Dedifferentiated amniotic fluid mesenchymal stem cell (primary cell): ENCODE measurements at regions not wholly inside any gene's neighbourhood (a gene's known extent, or its start where the extent isn't known, plus 50 kb on each side); places are given as distances from the start of the nearest gene placed in this dataset.
"Not testable (repeated sequence)": the region's sequence is repeated elsewhere in the genome, so short reads cannot be mapped to it uniquely, and the experiment has no call there.

Source experiments
- DNase-seq: peaks from one replicate; pipeline ENCODE4 v3.0.0-alpha.2; 2016; ENCODE audit errors: extremely low spot score

DNA sequence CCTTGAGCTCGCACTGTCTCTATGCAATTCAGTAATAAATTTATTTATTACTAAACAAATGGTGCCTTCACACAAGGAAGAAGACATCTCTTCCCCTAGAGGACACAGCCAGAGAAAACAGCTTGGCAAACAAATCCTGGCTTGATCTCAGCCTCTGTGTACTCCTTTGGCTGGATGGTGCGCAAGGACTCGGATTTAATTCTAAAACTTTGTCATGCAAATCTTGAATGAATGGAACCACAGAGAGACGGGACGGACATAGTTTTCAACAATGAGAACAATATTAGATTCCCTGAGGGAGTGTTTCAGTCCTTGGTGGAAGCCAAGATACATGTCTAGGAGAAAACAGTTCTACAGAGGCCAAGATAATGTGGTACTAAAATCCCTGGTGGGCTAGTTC, 349.5 kb downstream of the NPIPA8 start:
- no peak for DNase-seq

DNA sequence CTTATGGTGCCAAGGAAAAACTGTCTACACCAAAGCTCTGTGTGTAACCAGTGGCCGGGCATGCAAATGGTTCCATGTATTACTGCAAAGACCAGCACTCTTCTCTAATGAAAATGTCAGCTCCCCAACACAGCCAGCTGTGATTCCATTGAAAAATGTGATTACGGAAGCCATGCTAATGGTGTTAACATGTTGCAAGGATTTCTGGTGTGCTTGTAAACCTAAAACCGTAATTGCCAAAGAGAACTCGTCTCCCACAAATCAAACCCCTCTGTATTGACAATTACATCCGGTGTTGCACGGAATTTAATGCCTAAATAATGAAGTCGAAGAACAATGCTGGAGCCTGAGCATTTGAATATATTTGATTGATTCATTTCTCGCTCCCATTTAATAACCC, 351.7 kb downstream of the NPIPA8 start:
- no peak for DNase-seq

DNA sequence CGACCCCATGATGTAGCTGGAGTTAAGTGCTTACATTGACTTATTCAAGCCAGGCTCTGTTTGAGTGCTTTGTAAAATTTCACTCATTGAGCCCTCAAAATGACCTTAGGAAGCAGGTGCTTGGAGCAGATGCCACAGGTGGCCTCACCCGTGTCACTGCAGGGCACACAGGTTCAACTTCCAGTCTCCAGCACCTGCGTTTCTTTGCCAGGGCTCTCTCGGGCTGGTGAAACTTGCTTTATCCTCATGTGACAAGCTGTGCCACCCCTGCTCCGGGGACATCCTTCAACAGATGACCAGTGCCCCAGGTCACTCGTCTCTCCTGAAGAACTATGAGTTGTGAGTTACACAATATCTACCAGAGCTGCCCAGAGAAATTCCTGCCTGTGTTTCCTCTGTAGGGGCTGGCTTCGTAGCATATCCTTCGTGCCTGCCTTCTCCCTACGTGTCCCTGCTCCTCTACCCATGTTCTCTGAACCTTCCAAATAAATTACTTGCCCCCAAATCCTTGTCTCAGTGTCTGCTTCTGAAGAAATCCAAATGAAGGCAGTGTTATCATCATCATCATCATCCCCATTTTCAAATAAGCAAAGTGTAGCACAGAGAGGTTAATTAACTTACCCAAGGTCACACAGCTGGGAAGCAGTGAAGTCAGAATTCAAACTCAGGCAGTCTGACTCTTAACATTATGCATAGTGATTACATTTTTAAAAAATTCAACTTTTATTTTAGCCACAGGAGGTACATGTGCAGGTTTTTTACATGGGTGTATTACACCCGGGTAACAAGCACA, 352.5 kb downstream of the NPIPA8 start:
- no peak for DNase-seq

DNA sequence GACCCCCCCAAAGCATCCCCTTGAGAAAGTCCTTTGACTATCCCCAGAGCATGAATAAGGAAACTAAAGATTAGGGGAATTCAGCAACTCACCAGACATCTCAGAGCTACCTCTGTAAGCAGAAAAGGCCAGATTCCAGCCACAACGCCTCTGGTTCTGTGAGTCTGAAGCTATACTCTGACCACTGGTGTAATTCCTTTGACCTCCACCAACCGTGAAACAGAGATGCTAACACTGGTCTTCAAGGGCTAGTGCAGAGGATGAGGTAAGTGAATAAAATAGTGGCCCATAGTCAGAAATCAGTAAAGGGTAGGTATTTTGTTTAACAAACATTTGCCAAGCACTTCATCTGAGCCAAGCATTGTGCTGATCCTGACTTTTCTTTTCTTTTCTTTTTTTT, 353.4 kb downstream of the NPIPA8 start:
- DNase-seq, result no peak

DNA sequence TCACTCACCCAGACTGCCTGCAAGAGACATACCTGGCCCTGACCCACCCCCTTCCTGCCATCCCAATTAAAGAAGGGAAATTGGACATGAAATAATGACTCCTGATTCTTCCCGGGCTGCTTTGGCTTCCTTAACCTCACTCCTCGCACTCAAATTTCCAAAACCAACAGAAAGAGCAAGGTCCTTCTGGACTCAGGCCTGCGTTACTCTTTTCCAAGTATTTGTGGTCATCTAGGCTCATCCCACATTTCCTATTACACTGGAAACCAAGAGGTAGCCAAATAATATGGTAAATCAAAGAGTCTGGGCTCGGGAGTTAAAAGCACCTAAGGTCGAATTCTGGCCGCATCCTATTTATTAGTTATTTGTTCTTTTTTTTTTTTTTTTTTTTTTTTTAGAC, 359.3 kb downstream of the NPIPA8 start:
- no peak for DNase-seq

DNA sequence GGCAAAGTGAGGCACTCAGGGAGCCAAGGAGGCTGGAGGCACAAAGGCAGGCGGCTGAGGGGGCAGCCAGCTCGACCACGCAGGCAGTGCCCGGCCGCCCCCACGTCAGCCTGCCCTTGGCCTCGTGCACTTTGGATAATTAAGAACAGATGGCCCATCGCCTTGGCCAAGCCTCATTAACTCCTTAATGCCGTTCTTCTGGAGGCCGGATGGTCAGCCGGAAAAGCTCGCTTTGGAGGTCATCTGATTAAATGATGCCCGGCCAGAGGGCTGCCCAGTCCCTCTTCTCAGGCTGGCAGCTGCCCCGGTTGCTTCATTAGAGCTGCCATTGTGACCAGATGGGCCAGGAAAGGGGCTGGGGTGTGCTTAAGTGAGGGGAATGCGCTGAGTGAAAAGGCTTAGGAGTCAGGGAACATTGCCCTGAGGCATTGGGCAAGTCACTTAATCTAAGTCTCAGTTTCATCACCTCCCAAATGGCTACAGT, 364.0 kb downstream of the NPIPA8 start:
- no peak for DNase-seq

DNA sequence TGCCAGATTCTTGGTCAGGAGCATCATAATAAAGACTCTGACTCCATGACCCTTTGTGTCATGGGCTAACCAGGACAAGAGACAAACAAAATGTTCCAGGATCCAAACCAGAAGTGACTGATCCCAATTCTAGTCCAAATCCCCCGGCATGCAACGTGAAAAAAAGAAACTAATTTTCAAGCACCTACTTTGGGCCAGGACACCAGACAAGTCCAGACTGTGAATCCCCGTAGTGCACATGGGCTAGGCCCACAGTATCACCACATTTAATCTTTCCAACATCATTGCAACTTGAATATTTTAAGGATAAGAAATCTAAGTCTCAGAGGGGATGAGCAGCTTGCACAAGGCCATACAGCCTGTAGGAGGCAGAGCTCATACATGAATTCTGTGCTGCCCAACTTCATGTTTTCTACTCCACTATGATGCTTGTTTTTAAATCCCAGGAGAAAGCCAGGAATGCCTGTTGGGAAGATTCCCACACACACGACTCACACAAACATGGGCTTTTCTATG, 365.7 kb downstream of the NPIPA8 start:
- no peak for DNase-seq

DNA sequence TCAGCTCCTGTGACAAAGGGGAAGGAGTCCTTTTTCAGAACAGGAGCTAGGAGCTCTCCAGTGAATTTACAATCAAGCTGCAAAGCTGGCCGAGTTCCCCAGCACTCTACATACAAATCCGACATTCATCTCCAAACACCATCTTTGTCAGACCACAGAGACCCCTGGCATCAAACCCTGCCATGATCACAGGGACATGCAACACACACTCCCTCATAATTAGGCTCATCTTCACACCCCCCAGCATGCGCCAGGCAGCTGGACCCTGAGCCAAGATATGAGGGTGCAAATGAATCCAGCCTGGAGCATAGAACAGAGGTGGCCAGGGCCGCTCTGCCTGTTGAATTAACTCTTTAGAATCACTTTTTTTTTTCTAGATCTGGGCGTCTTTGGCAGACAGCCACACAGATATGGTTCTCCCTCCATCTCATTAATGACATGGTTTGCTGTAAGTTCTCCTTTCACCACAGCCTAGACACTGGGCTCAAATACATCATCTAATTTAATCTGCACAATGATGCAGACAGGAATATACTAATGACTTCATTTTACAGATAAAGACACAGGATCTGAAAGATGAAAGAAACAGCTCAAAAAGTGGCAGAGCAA, 366.3 kb downstream of the NPIPA8 start:
- no peak for DNase-seq

DNA sequence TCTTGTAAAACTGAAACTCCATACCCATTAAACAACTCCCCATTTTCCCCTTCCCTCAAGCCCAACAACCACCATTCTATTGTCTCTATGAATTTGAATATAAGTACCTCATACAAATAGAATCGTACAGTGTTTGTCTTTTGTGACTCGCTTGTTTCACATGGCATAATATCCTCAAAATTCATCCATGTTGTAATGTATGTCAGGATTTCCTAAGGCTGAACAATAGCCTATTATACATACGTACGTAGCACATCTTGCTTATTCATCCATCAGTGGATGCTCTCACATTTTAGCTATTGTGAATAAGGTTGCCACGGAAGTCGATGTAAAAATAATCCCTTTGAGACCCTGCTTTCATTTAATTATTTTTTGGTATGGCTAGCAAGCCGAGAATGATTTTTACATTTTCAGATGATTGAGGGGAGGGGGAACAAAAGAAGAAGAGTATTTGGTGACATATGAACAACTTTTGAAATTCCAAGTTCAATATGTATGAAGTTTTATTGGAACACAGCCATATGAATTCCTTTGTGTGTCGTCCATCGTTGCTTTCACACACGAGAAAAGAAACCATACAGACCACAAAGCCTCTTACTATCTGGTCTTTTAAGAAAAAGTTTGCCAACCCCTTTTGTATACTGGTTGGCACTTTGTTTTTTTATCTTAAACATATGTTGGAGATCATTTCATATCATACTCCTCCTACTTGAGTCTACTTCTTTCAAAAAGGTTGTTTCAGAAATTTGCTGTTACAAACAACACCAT, 371.2 kb downstream of the NPIPA8 start:
- DNase-seq, result no peak

DNA sequence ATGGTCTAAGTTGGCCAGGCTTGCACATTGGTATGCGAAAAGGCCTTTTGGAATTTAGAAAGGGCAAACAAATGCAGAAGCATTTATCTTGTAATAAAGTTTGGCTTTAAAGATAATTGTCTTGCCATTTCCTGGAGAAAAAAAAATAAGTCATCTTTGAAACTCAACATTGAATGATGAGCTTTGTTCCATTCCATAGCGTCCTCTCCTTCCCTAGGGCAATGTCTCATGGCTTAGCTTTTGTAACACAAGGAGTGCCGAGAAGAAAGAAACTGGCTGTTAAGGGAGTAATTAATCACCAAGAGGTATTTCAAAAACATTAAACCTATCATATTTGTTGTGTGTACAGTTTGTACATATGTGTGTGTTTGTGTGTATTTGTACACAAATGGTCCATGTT, 372.3 kb downstream of the NPIPA8 start:
- DNase-seq, result no peak

DNA sequence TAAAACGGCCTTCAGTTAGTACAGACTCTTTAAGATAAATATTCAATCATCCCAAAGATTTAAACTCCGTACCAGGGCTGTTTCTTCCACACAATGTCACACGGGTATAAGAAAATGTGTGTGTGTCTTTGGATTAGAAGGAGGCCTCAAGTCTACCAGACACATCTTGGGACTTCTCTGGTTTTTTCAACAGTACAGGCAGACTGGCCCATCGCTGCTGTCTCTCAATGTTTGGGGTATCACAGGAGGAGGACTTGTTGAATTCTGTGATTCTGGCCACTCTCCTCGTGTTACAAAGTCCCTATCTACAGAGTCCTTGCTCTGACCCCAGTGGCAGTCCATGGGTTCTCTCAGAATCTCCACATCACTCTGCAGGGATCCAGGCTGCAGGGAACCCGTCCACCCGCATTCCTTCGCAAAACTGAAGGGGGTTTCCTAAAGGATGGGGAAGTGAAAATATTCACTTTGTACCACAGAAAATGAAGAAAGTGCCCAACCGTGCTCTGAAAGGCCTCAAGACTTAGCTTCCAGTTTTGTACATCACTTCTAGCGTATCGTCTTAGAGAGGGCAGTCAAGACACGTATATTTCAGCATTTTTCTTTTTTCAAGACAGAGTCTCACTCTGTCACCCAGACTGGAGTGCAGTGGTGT, 373.2 kb downstream of the NPIPA8 start:
- no peak for DNase-seq

DNA sequence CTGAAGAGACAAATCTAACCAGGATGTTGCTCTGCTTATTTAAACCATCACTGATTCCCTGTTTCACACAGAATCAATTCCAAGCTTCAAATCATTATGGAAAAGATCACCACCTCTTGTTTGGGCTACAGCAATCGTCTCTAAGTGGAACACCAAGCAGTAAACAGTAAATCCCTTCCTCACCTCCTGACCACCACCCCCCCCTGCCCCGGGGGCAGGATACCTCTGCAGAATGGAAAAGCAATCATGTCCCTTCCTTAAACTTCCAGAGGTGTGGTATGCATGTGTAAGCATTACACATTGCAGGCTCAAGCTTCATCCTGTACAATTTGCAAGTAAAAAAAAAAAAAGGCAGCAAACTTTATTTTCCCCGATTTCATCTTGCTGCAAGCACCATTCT, 373.8 kb downstream of the NPIPA8 start:
- no peak for DNase-seq

DNA sequence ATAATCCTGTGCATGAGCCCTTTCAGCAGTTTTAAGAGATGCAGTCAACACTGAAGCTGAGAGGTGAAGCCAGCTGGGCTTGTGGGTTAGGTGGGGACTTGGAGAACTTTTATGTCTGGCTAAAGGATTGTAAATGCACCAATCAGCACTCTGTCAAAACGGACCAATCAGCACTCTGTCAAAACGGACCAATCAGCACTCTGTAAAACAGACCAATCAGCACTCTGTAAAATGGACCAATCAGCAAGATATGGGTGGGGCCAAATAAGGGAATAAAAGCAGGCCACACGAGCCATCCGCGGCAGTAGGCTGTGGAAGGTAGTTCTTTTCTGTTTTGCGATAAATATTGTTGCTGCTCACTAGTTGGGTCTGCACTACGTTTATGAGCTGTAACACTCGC, 374.7 kb downstream of the NPIPA8 start:
- not testable (repeated sequence) for DNase-seq

DNA sequence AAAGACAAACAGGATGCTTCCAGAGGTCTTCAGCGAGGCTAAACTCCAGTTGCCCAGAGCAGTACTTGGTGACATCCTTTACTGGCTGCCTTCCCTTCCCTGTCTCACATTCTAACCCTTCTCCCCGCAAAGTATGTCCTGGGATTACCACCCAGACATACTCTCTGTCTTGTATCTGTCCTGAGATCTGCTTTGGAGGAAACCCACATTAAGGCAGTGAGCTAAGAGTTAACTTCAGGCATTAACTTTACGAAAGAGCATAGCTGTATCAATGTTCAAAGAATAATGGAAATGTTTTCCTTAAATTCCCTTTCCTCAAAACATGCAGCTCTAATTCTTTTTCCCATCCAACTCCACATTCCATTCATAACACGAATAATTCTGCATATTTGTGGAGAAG, 385.2 kb downstream of the NPIPA8 start:
- no peak for DNase-seq

DNA sequence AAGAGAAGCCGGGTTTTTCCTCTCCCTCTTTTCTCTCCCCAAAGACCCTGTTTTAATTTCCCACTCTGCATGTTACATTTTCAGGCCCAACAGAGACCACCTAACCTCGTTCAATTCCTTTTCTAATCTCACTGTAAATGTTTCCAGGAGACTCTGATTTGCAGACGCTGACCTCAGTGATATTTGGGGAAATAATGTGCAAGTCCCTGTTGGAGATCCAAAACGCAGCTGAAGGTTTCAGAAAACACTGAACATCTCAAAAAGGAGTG, 386.6 kb downstream of the NPIPA8 start:
- DNase-seq, result no peak

DNA sequence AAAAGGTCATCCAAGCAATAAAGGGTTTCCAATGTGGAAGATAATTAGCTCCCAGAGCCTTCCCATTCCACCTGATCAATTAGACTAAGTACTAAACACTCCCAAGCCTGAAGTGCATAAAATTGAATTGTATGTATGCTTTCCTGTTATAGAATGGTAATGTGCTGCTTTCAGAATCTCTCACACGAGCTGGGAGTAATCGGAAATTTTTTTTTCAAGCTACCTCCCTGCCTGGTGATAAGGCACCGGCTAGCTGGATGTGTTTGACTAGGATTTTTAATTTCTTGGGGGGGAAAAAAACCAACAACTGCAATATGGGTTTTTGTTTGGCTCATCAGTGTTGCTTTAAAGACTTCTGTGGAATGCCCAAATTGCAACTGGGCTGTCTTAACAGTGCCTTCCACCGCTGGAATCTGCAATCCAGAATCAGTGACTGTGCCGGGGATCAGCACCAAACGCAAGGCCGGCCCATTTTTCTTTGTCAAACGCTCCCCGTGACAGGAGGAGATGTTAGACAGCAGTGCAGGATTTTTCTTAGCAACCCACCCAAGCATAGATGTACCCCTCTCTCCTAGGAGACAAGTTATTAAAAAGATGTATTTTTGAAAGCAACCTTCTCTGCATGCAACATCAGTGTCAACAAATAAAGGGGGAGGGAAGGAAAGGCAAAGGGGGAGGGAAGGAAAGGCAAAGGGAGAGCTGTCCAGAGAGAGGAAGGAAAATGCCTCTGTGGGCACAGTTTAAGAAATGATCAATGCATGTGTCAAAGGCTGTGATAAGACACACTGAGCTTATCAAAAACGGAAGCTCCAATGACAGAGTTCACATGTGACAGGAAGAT, 387.2 kb downstream of the NPIPA8 start:
- no peak for DNase-seq

DNA sequence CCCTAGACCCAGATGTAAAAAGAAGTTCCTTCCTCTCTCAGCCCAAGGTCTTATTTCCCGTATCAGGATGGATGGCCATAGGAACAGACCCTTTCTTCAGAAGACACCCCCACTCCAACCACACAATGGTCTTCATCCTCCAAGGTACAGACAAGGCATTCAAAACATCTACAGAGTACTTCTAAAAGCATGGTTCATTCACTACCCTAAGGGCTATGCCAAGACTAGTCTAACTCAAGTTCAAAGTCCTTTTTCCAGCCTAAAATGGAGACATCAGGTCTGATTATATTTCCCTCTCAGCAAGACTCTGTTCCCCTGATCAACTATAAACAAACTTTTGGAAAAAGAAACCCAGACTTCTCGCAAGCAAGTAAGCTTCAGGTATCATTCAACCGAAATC, 388.9 kb downstream of the NPIPA8 start:
- DNase-seq, result no peak

DNA sequence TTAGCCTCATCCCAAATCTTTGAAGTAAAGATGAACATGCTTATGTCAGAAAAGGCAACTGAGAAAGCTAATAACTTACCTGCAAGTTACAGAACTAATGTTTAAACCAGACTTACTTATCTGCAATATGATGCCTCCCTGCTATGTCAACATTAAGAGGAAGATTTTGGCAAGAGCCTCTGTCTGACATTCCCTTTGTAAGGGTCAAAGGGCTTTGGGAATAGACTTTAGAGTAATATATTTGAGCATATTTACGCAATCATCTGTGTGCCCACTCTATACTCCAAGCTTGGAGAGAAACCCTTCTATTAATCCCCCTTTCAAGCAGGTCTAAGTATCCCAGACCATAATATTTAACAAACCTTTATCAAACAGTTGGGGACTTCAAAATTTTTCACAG, 389.4 kb downstream of the NPIPA8 start:
- DNase-seq, result no peak

DNA sequence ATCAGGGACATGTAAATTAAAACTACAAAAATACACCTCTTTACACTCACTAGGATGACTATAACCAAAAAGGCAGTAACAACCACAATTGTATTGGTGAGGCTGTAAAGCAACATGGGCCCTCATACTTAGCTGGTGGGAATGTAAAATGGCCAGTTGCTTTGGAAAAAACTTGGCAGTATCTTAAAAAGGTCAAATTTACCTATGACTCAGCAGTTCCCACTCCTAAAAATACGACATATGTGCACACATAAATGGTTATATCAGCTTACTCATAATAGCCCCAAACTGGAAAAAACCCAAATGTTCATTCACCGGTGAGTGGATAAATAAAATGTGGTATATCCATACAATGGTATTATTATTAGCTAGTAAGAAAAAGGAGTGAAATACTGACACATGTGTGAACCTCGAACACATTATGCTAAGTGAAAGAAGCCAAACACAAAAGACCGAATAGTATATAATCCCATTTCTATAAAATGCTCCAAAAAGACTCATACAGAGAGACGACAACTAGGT, 391.4 kb downstream of the NPIPA8 start:
- no peak for DNase-seq

DNA sequence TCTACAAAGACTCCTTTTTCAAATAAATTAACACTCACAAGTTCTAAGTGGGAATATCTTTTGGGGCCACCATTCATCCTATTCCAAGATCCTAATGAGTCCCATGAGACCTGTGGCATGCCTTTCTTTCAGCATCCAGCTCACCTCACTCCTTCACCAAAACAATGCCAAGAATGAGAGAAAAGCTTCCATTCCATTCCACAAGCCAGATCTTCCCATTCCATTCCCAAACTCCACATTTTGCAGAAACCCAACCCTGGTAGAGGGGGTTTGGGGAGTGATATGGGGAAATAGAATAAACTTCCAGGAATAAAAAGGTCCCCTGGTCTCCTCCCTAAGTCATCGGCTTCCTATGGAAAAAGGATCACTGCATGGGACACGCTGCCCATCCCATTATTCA, 392.2 kb downstream of the NPIPA8 start:
- DNase-seq, result no peak

DNA sequence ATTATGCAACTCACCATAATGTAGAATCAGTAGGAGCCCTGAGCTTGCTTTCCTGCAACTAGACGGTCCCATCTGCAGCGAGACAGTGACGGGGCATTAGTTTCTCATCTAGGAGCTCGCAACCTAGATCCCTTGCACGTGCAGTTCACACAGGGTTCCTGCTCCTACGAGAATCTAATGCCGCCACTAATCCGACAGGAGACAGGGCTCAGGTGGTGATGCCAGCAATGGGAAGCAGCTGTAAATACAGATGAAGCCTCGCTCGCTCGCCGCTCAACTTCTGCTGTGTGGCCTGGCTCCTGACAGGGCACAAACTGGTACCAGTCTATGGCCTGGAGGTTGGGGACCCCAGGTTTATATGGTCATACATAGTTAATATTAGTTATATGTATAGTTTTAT, 394.5 kb downstream of the NPIPA8 start:
- no peak for DNase-seq
